ENCODE measurements at regions not wholly inside any gene's neighbourhood (a gene's known extent, or its start where the extent isn't known, plus 50 kb on each side); places are given as distances from the start of the nearest gene placed in this dataset.

GRCh38 chr2:128794285-128794684 is 475.6 kb upstream of the HS6ST1 start:
- TF ChIP-seq, protein P1, sequence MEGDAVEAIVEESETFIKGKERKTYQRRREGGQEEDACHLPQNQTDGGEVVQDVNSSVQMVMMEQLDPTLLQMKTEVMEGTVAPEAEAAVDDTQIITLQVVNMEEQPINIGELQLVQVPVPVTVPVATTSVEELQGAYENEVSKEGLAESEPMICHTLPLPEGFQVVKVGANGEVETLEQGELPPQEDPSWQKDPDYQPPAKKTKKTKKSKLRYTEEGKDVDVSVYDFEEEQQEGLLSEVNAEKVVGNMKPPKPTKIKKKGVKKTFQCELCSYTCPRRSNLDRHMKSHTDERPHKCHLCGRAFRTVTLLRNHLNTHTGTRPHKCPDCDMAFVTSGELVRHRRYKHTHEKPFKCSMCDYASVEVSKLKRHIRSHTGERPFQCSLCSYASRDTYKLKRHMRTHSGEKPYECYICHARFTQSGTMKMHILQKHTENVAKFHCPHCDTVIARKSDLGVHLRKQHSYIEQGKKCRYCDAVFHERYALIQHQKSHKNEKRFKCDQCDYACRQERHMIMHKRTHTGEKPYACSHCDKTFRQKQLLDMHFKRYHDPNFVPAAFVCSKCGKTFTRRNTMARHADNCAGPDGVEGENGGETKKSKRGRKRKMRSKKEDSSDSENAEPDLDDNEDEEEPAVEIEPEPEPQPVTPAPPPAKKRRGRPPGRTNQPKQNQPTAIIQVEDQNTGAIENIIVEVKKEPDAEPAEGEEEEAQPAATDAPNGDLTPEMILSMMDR (conservative IDR thresholded peaks at IDR 0.05; ENCODE audit: low read length) = no peak
- DNase-seq (ENCODE audit: low read depth) = no peak
- no peak overlapping the region for H3K4me3 ChIP-seq (ENCODE audit: low read length)

- no peak for DNase-seq (ENCODE audit: low read depth)
- TF ChIP-seq, protein P1 (conservative IDR thresholded peaks at IDR 0.05; ENCODE audit: low read length) = no peak
These were observed 477.7 kb upstream of the HS6ST1 start for GRCh38 chr2:128796321-128796720.

GRCh38 chr2:128797092-128797491 is 478.4 kb upstream of the HS6ST1 start:
- no peak overlapping the region for H3K4me3 ChIP-seq (ENCODE audit: low read length)
- no peak for DNase-seq (ENCODE audit: low read depth)
- TF ChIP-seq, protein P1 (conservative IDR thresholded peaks at IDR 0.05; ENCODE audit: low read length) = no peak

More at GRCh38 chr2:128796321-128796720, 477.7 kb upstream of the HS6ST1 start:
- H3K4me3 ChIP-seq (ENCODE audit: low read length) = no peak overlapping the region

DNA sequence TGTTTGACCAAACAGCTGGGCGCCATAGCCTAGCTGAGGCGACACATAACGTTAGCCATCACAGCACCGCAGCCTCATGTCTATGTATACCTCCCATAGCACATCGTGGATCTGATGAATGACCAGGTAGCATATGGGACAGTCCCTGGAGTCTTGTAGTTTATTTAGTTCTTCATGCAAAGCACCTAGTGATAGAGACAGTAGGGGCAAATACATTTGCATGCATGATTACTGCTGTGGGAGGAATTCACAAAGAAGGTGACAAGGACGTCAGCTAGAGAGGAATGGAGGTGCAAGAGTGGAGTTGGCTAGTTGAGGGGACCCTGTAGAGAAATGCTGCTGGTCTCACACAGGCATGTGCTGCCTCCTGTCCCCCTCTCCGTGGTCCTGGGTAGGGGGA is 478.9 kb upstream of the HS6ST1 start:
- DNase-seq (ENCODE audit: low read depth) = no peak
- no peak overlapping the region for H3K4me3 ChIP-seq (ENCODE audit: low read length)
- TF ChIP-seq, protein P1 (conservative IDR thresholded peaks at IDR 0.05; ENCODE audit: low read length) = no peak

- TF ChIP-seq, protein P1 (conservative IDR thresholded peaks at IDR 0.05; ENCODE audit: low read length) = no peak
- no peak overlapping the region for H3K4me3 ChIP-seq (ENCODE audit: low read length)
- no peak for DNase-seq (ENCODE audit: low read depth)
These were observed 479.3 kb upstream of the HS6ST1 start for GRCh38 chr2:128797937-128798336.

- TF ChIP-seq, protein P1 (conservative IDR thresholded peaks at IDR 0.05; ENCODE audit: low read length) = no peak
- H3K4me3 ChIP-seq (ENCODE audit: low read length) = no peak overlapping the region
- DNase-seq (ENCODE audit: low read depth) = no peak
These were observed 480.0 kb upstream of the HS6ST1 start for GRCh38 chr2:128798502-128799283.

GRCh38 chr2:128799284-128799552 is 480.6 kb upstream of the HS6ST1 start:
- TF ChIP-seq, protein P1 (conservative IDR thresholded peaks at IDR 0.05; ENCODE audit: low read length) = no peak
- H3K4me3 ChIP-seq (ENCODE audit: low read length) = no peak overlapping the region
- no peak for DNase-seq (ENCODE audit: low read depth)

Measured in AG10803 (cell line).